ENCODE measurements at regions not wholly inside any gene's neighbourhood (a gene's known extent, or its start where the extent isn't known, plus 50 kb on each side); places are given as distances from the start of the nearest gene placed in this dataset.

DNA sequence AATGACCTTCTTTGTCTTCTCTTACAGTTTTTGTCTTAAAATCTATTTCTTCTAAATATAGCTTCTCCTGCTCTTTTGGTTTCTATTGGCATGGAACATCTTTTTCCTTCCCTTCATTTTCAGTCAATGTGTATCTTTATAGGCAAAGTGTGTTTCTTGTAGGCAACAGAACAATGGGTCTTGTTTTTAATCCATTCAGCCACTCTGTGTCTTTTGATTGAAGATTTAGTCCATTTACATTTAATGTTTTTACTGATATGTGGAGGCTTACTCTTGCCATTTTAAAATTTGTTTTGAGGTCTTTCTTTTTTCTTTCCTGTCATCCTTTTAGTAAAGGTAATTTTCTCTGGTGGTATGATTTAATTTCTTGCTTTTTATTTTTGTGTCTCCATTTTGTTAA is 271.2 kb upstream of the ZP4 start:
- ChIA-PET POLR2A (ENCODE audit: low non-redundant PET) (no interaction called here), CTCF (no interaction called here)
- DNase-seq (ENCODE audit: low spot score): no peak
- TF ChIP-seq, protein P1, sequence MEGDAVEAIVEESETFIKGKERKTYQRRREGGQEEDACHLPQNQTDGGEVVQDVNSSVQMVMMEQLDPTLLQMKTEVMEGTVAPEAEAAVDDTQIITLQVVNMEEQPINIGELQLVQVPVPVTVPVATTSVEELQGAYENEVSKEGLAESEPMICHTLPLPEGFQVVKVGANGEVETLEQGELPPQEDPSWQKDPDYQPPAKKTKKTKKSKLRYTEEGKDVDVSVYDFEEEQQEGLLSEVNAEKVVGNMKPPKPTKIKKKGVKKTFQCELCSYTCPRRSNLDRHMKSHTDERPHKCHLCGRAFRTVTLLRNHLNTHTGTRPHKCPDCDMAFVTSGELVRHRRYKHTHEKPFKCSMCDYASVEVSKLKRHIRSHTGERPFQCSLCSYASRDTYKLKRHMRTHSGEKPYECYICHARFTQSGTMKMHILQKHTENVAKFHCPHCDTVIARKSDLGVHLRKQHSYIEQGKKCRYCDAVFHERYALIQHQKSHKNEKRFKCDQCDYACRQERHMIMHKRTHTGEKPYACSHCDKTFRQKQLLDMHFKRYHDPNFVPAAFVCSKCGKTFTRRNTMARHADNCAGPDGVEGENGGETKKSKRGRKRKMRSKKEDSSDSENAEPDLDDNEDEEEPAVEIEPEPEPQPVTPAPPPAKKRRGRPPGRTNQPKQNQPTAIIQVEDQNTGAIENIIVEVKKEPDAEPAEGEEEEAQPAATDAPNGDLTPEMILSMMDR (conservative IDR thresholded peaks at IDR 0.05; ENCODE audit: low read depth): no peak
- H3K27ac ChIP-seq: no peak overlapping the region

DNA sequence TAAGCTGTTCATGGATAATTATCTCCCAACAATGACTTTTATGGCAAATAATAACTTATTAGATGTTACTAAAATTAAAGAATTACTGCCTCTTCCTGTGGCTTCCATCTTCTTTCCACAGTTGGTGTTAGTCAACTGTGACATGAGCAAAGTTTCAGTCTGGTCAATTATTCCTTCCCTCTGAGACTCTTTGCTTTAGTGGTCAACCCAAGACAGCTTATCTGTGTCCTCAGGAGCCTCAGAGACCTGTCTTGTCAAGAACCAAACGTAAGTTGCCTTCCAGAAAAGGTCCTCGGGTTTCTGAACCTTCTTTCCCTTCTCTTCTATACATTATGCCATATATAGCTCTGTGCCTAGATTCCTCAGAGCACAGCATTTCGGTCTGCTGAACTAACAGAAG is 263.2 kb upstream of the ZP4 start:
- POLR2A ChIA-PET (ENCODE audit: low non-redundant PET): no interaction called here
- no peak overlapping the region for H3K27ac ChIP-seq
- DNase-seq (ENCODE audit: low spot score): no peak
- CTCF ChIA-PET: no interaction called here
- TF ChIP-seq, protein P1 (conservative IDR thresholded peaks at IDR 0.05; ENCODE audit: low read depth): no peak

DNA sequence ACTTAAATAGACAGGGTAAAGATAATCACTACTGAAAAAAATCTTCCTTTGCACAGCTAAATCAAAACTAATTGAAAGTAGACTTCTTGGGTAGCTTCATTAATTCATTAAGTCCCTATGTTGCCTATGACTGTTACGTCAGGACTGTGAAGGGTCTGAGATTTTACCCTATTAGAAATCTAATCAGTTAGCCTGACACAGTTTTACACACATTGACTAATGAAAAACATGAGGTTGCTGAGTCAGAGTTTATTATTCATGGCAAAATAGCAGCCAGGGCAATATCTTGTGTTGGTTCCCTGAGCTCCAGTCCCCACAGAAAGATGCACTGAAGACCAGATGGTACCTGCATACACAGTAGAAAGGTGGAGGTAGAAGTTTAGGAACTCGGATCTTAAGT is 262.5 kb upstream of the ZP4 start:
- no peak overlapping the region for H3K27ac ChIP-seq
- POLR2A ChIA-PET (ENCODE audit: low non-redundant PET): no interaction called here
- DNase-seq (ENCODE audit: low spot score): no peak
- CTCF ChIA-PET: interaction anchor here (0.8 kb wide), 1 partner anchor 289 kb away, joined by 3 read pairs; no protein-coding TSS in a partner anchor
- TF ChIP-seq, protein P1 (conservative IDR thresholded peaks at IDR 0.05; ENCODE audit: low read depth): no peak

DNA sequence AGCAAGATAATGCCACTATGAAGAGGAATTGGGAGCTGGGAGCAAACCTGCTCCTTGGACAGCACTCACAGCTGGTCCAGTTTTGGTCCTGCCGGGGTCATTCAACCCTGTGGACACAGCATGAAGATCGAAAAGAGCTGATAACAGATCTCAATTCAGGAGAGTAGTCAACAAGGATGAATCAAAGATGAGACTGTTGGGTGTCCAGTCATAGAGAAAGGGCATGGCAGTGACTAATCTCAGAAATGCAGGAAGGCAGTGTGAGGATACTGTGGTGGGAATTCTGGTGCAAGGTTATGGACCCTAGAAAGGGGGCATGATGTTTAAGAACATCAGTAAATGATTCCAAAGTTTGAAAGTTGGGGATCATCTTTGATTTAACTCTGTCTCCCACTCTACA is 261.4 kb upstream of the ZP4 start:
- DNase-seq (ENCODE audit: low spot score): no peak
- TF ChIP-seq, protein P1 (conservative IDR thresholded peaks at IDR 0.05; ENCODE audit: low read depth): no peak
- CTCF ChIA-PET: no interaction called here
- POLR2A ChIA-PET (ENCODE audit: low non-redundant PET): no interaction called here
- H3K27ac ChIP-seq: no peak overlapping the region

DNA sequence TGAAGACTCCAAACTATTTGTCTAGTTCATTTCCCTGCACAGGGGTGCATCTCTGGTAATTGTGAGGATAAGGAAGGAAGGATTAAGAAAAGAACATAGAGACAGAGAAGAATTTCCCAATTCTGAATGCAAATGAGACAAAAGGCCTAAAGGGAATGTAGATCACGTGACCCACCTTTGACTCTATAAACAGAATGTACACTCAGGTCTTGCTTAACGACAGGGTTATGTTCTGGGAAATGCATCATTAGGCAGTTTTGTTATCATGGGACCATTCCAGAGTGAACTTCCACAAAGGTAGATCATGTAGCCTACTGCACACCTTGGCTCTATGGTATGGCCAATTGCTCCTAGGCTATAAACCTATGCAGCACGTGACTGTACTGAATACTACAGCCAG is 252.3 kb upstream of the ZP4 start:
- H3K27ac ChIP-seq: no peak overlapping the region
- ChIA-PET CTCF (no interaction called here), POLR2A (ENCODE audit: low non-redundant PET) (no interaction called here)
- DNase-seq (ENCODE audit: low spot score): no peak
- TF ChIP-seq, protein P1 (conservative IDR thresholded peaks at IDR 0.05; ENCODE audit: low read depth): no peak

DNA sequence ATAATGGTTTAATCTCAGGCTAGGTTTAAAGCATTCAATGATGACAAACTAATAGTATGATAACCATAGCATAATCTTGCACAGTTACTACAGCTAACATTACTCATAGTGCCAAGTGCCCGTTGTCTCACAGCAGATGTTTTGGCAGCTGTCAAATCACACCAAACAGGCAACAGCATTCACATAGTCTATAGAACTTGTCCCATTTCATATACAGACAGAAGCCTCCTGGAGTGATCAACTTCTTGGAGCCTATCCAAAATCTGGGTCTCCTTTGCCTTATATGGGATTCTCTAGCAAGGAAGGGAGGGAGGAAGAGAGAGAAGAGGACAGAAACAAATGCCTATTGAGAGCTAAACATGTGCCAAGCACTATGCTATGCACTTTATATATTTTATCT is 250.6 kb upstream of the ZP4 start:
- DNase-seq (ENCODE audit: low spot score): no peak
- no peak overlapping the region for H3K27ac ChIP-seq
- ChIA-PET POLR2A (ENCODE audit: low non-redundant PET) (no interaction called here), CTCF (no interaction called here)
- TF ChIP-seq, protein P1 (conservative IDR thresholded peaks at IDR 0.05; ENCODE audit: low read depth): no peak

DNA sequence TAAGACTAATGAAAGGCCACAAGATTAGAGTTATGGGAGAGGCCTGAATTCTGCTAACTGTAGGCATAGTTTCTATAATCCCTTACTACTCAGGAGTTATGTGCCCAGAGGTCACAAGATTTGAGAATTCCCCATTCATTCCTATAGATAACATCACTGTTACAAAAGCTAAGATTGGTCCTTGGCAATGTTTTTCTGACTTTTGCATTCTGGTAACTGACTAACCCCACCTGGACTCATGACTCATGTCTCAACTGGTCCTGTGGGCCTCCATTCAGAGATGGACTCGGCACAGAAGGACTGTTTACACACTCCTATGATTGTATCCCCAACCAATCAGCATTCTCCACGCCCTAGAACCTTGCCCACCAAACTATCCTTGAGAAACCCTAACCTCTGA is 249.0 kb upstream of the ZP4 start:
- TF ChIP-seq, protein P1 (conservative IDR thresholded peaks at IDR 0.05; ENCODE audit: low read depth): no peak
- H3K27ac ChIP-seq: no peak overlapping the region
- ChIA-PET CTCF (no interaction called here), POLR2A (ENCODE audit: low non-redundant PET) (no interaction called here)
- no peak for DNase-seq (ENCODE audit: low spot score)

All from RWPE1 (cell line).